Activated CD4-positive, alpha-beta T cell treated with anti-CD3 and anti-CD28 coated beads, Interleukin-2, amount 50 U/mL, for 4 hours (primary cell): ENCODE measurements at regions not wholly inside any gene's neighbourhood (a gene's known extent, or its start where the extent isn't known, plus 50 kb on each side); places are given as distances from the start of the nearest gene placed in this dataset.

Experiments used
- DNase-seq, 2 experiments: peaks; one replicate each; pipeline ENCODE4 v3.0.0-alpha.2; 2020

DNA sequence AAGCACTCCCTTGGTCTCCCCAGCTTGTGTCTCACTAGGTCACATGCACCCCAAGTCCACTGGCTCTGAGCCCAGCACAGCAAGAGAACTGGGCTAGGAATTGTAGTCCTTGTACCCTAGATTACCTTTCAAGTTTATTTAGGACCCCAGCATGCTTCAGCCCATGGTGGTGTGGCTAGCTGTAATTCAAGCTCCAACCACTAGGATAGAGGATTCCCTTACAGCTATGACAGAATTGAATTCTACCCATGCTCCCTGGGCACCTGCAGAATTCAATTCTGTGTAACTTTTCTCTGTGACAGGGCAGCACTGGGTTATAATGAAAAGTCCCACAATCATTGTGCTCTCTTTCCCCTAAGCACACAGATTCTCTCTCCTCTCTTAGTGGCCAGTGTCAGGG, 253.8 kb upstream of the DMD start:
- DNase-seq, result no peak

DNA sequence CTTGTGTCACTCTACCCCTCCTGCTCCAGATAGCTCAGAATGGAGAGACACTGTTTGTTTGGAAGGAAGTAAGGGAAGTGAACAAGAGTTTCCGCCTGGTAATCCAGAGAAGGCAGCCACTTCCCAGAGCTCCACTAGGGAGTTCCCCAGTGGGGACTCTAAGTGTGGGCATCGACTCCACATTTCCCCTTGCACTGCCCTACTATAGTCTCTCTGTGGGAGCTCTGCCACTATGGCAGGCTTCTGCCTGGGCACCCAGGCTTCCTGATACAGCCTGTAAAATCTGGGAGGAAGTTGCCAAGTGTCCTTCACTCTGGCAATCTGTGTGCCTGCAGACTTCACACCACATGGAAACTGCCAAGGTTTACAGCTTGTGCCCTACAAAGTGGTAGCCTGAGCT, 245.8 kb upstream of the DMD start:
- DNase-seq, result no peak

DNA sequence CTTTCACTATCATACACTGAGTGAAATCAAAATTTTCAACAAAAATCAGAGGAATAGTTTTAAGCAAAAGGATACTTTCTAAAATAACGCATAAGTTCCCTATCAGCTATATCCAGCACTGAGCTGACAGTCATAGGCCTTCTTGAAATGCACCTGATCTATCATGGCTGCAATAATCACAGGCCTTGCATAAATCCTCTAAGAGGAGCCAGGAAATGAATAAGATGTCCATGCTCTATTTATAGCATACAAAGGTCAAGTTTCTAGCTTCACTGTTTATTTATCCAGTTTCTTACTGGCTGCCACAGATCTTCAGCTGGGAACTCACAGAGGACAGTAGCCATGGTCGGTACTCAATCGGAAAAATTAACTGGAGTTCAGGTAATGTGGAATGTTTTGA, 235.9 kb upstream of the DMD start:
- no peak for DNase-seq

DNA sequence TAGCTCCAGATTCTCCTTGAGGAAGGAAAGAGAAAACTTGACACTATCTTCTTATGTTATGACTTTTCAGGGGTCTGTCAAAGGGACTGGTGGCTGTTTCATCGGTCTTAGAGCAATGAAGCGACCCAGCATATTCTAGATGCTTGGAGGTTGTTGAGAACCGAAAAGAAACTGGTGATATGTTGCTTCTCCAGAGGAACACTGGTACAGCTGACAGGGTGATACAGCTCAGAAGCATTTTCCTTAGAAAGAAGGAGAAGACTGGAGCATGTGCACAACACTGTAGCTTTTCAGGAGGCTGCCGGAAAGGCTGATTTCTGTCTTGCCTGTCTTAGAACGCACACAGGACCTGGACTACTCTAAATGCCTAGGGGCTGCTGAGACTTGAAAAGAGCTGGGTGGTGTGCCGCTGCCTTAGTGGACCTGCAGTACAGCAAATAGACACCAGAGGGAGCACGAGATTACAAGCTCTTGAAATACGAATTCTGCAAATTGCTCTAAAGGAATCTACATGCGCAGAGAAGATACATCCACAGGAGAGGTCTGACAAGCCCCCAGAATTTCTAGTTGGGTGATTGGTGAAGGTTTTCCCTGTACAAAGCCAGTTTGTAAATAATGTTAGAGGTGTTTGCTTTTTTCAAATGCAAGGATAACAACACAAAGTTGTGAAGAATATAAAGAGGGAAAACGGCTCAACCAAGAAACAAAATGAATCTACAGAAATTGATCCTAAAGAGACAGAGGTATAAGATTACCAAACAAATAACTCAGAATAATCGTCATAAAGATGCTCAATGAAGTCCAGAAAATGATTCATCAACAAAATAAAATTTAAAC, 223.1 kb upstream of the DMD start:
- peak in 1 of 2 experiments; percentile 0 for DNase-seq

DNA sequence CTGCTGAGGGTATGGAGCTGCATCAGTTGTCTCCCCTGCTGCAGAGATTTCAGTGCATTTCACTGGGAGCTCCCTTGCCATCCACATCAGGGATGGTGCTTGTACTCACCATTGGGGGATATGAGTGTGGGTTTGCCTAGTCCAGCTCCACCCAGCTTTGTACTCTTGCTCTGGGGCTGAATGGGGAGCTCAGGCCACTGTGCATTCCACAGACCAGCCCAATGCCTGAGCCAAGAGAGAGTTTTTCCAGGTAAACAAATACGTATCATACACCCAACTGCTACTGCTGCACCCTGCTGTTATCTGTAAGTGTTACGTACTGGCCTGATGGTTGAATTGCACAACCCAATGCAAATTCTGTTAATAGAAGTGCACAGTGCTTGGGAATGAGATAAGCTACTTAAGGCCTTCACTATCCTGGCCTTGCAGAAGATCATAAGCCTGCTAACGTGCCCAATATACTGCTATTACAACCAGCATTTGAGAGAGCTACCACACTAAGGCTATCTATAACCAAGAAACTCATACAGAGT, 205.0 kb upstream of the DMD start:
- no peak for DNase-seq

DNA sequence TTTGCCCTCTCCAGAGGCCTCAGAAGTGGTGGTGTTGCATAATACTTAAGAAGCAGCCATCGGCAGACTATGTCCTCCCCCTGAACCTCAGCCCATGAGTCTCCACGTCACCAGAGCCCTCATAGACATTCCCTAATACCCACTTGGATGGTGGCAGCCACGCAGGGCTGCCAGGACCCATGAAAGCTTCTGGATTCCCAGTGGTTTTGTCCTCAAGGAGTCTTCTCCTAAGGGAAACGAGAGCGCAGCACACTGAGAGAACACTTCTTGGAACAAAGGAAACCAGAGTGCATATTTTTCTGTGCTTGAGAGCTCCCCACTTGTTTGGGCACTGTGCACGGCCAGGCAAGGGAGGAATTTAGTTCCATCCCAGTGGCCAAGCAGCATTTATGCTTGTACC, 204.1 kb upstream of the DMD start:
- no peak for DNase-seq

DNA sequence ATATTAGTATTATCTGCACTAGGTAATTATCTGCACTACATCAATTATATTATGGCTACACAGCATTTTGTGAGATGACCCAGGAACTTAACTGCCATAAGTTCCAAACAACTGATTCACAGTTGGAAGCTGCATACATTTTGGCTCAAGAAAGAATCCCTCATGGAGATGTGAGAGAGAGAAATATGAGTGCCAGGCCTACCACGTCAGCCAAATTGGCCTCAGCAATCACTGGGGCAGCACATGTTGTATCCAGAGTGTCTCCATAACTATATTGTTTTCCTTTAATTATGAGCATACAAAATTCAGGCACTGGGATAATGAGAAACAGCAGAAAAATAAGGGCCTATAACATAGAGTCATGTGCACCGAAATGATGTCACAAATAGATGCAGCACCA, 174.2 kb upstream of the DMD start:
- DNase-seq, result no peak

DNA sequence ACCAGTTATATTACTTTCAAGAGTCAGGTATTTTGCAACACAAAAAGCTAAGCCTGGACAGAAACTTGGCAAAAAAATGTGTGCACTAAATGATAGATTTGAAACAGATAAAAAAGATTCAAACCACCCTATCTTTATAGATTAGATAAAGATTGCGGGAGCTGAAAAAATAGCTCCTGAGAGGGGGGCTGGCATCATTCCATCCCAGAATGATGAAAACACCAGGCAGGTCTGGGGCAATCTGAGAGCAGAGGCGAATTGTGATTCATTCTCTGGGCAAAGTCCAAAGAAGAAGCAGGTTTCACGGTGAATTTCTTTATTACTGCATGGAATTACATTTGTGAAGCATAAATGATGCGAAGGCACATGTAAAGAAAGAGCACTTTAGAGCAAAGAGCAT, 168.5 kb upstream of the DMD start:
- no peak for DNase-seq

DNA sequence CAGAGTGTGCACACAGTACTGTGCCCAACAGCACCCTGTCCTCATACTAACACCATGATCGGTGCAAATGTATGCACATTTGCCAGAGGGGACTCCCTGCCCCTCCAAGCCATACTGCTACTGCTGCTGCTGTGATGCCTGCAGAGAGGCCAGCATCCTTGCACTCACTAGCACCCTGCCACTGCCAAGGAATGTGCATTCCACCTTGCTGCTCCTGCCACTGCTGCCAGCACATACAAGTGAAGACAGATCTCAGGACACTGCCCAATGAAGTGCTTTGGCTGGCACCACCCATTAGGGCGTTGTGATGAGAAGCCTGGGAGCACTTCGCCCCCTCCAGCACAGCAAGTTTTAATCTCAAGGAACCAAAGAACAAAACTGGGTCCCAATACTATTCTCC, 146.3 kb upstream of the DMD start:
- DNase-seq, result no peak

DNA sequence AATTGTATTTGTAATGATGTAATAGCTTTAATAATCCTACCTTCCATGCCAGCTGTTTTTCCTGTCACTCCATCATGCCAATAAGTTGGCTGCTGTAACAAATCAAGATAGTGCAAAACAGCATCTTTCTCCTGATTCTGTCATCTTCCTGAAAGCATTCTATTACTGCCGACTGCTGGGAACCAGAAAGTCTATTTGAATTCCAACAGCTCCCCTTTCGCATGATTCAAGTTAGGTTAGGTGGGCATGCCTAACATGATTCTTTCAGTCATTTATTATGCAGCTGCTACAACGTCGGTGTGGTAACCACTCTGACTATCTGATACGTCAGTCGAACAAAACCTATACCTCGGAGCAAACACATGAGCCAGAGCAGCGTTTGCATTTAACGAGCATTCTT, 127.9 kb upstream of the DMD start:
- no peak for DNase-seq

DNA sequence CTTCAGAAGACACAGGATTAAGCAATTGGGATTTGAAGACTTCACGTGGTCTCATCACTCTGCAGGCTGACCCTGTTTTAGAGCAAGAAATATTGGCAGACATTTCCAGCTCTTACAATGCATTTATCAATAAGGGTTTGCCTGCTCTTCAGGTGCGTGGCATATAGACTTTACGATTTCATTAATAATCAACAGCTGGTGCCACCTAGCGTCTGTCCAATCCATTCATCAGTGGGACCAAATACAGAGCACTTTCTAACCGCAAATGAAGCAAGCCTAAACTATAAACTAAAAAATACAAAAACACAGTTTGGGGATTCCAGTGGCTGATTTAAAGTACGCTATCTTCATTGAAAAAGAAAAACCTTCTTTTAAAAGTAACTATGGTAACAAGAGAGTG, 125.4 kb upstream of the DMD start:
- DNase-seq, result no peak

DNA sequence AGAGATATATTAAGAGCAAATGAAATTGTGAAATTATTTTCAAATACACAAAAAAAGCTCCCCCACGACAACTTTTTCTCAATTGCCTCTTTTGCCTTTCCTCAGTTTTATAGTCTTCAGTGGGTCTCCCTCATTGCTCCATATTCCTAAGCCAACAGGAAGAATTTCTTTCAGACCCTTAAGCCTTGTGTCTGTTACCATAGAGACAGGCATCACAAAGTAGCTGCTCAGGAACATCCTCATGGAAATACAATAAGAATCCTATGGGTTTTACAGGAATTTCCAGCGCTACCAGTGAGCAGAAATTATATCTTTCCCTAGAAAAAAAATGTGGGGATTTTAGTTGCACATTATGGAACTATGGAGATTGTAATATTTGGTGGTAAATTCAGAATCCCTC, 121.9 kb upstream of the DMD start:
- DNase-seq, result no peak

DNA sequence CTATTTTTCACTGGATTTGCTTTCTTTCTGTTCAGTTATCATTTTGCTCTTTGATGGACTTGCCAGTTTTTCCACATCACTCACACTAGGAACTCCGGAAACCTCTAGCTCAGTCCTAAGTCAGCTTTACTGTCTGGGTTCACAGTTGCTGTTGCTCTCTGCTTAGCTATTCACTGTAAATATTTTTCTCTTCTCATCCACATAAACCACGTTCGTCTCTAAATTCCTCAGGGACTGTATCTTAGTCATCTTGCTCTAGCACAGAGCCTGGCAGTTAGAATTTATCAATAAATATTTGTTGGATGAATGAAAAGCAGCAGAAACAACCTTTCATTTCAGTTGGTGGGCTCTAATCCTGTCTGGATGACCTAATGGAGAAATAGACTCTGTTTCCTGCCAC, 119.4 kb upstream of the DMD start:
- DNase-seq, result no peak

DNA sequence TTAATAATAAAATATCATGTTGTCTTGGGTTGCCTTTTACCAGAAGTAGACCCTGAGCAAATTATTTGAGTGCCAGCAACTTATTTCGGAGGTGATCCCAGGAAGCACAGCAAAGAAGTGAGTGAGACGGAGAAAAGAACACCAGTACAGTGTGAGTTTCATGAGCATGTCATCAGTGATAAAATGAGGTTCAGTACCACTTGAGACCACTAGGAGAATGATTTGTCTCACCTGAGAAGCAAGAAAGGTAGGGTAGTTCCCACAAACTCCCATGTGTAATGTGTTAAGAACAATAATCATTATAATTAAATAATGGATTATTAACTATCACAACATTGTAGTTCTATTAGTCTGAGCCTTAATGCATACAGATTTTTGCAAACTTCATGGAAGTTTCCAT, 112.8 kb upstream of the DMD start:
- DNase-seq, result no peak

DNA sequence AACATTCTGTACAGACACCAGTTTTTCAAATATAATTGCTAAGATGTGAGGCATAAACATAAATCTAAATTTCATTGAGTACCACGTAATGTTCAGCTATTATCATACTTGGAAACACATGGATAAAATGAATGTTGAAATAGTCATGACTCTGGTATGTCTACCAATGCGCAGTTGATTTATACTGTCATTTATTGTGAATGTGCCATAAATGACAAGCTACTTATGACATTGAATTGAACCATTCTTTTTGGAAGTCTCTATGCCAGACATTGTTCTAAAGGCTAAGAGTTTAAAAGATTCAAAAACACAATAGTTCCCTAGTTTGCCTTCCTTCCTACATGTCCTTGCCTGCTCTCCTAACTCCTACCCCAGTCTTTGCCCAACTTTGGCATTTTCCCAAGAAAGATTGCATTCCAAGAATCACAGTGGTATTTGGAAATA, 96.6 kb upstream of the DMD start:
- no peak for DNase-seq

DNA sequence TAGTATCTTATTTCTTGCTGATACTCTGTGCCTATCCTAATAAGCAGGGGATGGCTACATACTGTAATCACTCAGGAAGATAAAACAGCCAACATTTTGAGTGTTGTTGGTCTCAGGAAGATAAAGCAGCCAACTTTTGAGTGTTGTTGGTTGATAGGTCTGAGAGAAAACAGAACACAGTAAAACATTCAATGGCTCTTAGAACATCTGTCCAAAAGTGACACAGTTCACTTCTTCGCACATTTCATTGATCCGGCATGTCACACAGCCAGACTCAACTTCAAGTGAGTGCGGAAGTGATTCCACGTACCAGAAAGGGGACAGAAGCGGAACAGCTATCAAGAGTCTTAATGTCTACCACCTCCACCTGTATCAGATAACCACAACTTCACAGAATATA, 87.3 kb upstream of the DMD start:
- DNase-seq, result no peak

DNA sequence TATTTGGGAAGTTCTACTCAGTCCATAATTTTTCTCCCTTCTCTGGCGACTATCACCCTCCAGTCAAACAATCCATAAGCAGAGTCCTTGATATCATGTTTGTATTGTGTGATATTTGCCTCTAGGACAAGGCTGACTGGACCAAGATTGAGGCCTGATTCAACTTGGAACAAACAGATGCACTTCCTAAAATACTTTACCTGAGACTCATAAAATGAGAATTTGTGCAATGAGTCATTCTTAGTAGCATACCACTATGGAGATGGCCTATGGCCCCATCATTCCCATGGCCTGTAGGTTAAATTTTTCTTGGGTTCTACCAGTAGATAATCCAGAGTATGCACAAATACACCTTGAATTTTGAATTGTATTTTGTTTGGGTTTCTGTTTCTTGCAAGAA, 74.2 kb upstream of the DMD start:
- no peak for DNase-seq

DNA sequence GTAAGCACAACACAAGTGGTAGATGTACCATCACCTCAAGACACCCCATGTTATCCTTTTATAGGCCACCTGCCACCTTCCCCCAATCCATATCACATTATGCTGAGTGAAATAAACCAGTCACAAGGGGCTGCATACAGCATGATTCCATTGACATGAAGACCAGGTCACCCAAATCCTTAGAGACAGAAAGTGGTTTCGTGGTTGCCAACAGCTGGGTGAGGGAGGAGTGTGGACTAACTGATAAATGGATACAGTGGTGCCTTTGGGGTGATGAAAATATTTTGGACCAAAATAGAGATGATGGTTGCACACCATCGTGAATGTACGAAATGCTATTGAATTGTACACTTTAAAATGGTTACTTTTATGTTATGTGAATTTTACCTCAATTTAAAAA, 65.7 kb upstream of the DMD start:
- DNase-seq, result no peak

DNA sequence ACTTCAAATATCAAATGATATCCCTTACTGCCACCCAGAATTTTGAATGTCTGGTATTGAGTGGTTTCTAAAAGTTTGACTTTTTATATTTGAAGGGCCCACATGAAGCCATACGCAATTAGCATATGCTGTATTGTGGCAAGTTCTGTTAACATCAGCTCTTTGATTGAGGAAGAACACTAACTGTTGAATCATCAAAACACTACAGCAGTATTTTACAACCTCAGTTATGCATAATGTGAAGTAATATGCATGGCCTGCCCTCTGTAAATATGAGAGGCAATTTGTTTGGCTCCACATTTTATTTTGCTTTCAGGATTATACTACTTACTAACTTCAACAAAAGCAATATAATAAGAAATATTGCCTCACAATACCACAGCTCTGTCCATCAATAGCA, 62.2 kb upstream of the DMD start:
- DNase-seq, result no peak

DNA sequence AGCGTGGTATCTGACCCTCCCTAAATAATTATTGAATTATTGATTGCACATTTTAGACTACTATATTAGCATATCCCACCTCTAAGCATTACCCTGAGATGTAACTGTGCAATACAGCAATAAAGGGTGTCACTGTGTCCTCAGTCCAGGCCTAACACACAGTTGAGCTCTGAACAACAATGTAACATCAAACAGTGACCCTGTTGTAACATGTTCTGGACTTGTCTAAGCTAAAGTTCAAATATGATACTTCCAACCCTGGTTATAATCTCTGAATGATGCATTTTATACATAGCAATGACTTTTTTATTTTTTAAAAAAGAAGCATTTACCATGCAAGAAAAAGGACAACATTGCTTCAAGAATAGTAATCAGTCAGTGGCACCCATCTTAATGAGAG, 61.6 kb upstream of the DMD start:
- no peak for DNase-seq
